ENCODE measurements at regions not wholly inside any gene's neighbourhood (a gene's known extent, or its start where the extent isn't known, plus 50 kb on each side); places are given as distances from the start of the nearest gene placed in this dataset.

DNA sequence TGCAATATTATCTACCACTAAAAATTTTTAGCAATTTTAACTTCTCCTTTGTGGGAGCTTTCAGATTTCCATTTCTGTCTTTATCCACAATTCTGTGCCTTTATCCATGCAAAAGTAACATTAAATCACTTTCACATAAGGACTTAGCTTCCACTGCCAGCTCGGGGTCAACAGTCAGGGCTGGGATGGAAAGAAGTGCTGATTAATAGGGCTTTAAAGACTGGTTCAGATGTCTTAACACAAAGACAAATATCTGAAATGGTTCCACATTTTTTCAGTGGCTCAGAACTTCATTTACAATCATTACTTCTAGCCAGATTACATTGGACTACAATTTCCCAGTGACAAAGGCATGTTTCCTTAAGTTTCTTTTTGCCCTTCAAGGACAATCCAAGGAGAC lies 191.8 kb upstream of the CPHXL start:
- Histone ChIP-seq H3K27ac (ENCODE audit: low read depth, low read length) (no peak overlapping the region), H3K27me3 (ENCODE audit: control insufficient read depth in 3 of 3, insufficient read depth in 3 of 3, low read length in 3 of 3) (no peaks in the 10 kb centered on the region), H3K36me3 (ENCODE audit: control insufficient read depth in 3 of 3, insufficient read depth in 3 of 3, low read length in 3 of 3) (no peaks in the 10 kb centered on the region), H3K9ac (ENCODE audit: low read depth in 1 of 3, low read length in 3 of 3) (no peak overlapping the region), H3K4me1 (ENCODE audit: control insufficient read depth in 3 of 3, insufficient read depth in 3 of 3, low read length in 3 of 3) (no peaks in the 10 kb centered on the region), H3K4me3 (ENCODE audit: low read length in 3 of 3) (no peak overlapping the region), H3K9me3 (ENCODE audit: control insufficient read depth in 3 of 3, low read length in 3 of 3) (peaks cover 0 to 3% (median 0%) of the 10 kb centered on the region in 3 donors)

DNA sequence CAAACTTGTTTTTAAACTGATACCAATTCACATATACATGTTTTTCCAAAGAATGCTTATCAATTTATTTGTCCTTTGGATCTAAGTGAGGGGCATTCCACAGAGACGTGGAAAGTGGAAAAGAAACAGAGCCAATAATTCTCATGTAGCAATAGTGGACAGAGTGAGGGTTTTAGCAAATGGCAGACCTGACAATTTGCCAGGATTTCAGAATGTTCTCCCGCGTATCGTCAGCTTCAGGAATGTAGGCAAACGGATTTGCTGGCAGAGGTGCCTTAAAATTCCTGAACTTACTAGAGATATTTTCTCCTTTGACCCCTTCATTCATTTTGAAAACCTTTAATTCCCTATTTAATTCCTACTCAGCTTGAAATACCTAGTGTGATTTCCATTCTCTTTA lies 193.4 kb upstream of the CPHXL start:
- no peak overlapping the region for H3K9ac ChIP-seq (ENCODE audit: low read depth in 1 of 3, low read length in 3 of 3)
- H3K4me3 ChIP-seq (ENCODE audit: low read length in 3 of 3): no peak overlapping the region
- no peak overlapping the region for H3K27ac ChIP-seq (ENCODE audit: low read depth, low read length)
- peaks cover 0 to 3% (median 0%) of the 10 kb centered on the region in 3 donors for H3K9me3 ChIP-seq (ENCODE audit: control insufficient read depth in 3 of 3, low read length in 3 of 3)
- H3K27me3 ChIP-seq (ENCODE audit: control insufficient read depth in 3 of 3, insufficient read depth in 3 of 3, low read length in 3 of 3): no peaks in the 10 kb centered on the region
- no peaks in the 10 kb centered on the region for H3K36me3 ChIP-seq (ENCODE audit: control insufficient read depth in 3 of 3, insufficient read depth in 3 of 3, low read length in 3 of 3)
- H3K4me1 ChIP-seq (ENCODE audit: control insufficient read depth in 3 of 3, insufficient read depth in 3 of 3, low read length in 3 of 3): no peaks in the 10 kb centered on the region

DNA sequence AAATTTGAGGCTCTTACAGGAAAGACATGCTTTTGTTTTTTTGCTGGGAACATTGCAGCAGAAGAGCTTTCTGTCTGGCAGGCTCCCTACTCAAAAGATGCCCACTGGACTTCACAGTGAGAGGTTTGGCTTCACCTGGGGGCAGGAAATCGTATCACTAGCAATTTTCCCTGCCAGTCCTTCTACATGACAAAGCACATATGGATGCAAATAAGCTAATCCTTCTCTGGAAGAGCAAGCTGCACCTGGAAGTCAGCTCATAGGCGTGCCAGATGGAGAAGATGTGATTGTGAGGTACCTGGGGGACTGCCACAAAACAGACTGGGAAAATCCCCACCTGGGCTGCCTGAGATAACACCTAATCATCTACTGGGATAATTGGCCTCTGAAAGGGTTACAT lies 195.0 kb upstream of the CPHXL start:
- Histone ChIP-seq H3K27ac (ENCODE audit: low read depth, low read length) (no peak overlapping the region), H3K27me3 (ENCODE audit: control insufficient read depth in 3 of 3, insufficient read depth in 3 of 3, low read length in 3 of 3) (no peaks in the 10 kb centered on the region), H3K9ac (ENCODE audit: low read depth in 1 of 3, low read length in 3 of 3) (no peak overlapping the region), H3K36me3 (ENCODE audit: control insufficient read depth in 3 of 3, insufficient read depth in 3 of 3, low read length in 3 of 3) (no peaks in the 10 kb centered on the region), H3K4me1 (ENCODE audit: control insufficient read depth in 3 of 3, insufficient read depth in 3 of 3, low read length in 3 of 3) (no peaks in the 10 kb centered on the region), H3K9me3 (ENCODE audit: control insufficient read depth in 3 of 3, low read length in 3 of 3) (peaks cover 0 to 3% (median 0%) of the 10 kb centered on the region in 3 donors), H3K4me3 (ENCODE audit: low read length in 3 of 3) (no peak overlapping the region)

DNA sequence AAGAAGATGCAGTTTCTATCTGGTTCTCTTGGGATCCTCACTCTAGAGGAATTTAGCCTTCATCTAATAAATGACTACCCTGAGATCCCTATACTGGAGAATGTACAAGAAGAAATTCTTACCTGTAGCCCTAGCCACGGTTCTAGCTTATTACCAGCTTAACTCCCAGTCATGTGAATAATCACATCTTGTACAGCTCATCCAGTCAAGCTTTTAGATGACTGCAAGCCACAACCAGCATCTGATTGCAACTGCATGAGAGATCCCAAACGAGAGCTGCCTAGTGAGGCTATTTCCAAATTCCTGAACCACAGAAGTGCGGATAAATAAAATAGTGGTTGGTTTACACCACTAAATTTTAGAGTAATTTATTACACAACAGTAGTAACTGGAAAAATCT lies 196.0 kb upstream of the CPHXL start:
- no peak overlapping the region for H3K27ac ChIP-seq (ENCODE audit: low read depth, low read length)
- H3K4me1 ChIP-seq (ENCODE audit: control insufficient read depth in 3 of 3, insufficient read depth in 3 of 3, low read length in 3 of 3): no peaks in the 10 kb centered on the region
- no peak overlapping the region for H3K9ac ChIP-seq (ENCODE audit: low read depth in 1 of 3, low read length in 3 of 3)
- H3K36me3 ChIP-seq (ENCODE audit: control insufficient read depth in 3 of 3, insufficient read depth in 3 of 3, low read length in 3 of 3): no peaks in the 10 kb centered on the region
- no peak overlapping the region for H3K4me3 ChIP-seq (ENCODE audit: low read length in 3 of 3)
- H3K9me3 ChIP-seq (ENCODE audit: control insufficient read depth in 3 of 3, low read length in 3 of 3): peaks cover 0 to 3% (median 0%) of the 10 kb centered on the region in 3 donors
- H3K27me3 ChIP-seq (ENCODE audit: control insufficient read depth in 3 of 3, insufficient read depth in 3 of 3, low read length in 3 of 3): no peaks in the 10 kb centered on the region

- Histone ChIP-seq H3K27ac (ENCODE audit: low read depth, low read length) (no peak overlapping the region), H3K27me3 (ENCODE audit: control insufficient read depth in 3 of 3, insufficient read depth in 3 of 3, low read length in 3 of 3) (no peaks in the 10 kb centered on the region), H3K4me3 (ENCODE audit: low read length in 3 of 3) (no peak overlapping the region), H3K9me3 (ENCODE audit: control insufficient read depth in 3 of 3, low read length in 3 of 3) (peaks cover 0 to 3% (median 0%) of the 10 kb centered on the region in 3 donors), H3K36me3 (ENCODE audit: control insufficient read depth in 3 of 3, insufficient read depth in 3 of 3, low read length in 3 of 3) (no peaks in the 10 kb centered on the region), H3K4me1 (ENCODE audit: control insufficient read depth in 3 of 3, insufficient read depth in 3 of 3, low read length in 3 of 3) (no peaks in the 10 kb centered on the region), H3K9ac (ENCODE audit: low read depth in 1 of 3, low read length in 3 of 3) (no peak overlapping the region)
Observed at GRCh38 chr16:75924397-75924796, 198.1 kb upstream of the CPHXL start.

- Histone ChIP-seq H3K27ac (ENCODE audit: low read depth, low read length) (no peak overlapping the region), H3K4me3 (ENCODE audit: low read length in 3 of 3) (no peak overlapping the region), H3K4me1 (ENCODE audit: control insufficient read depth in 3 of 3, insufficient read depth in 3 of 3, low read length in 3 of 3) (no peaks in the 10 kb centered on the region), H3K27me3 (ENCODE audit: control insufficient read depth in 3 of 3, insufficient read depth in 3 of 3, low read length in 3 of 3) (no peaks in the 10 kb centered on the region), H3K9ac (ENCODE audit: low read depth in 1 of 3, low read length in 3 of 3) (no peak overlapping the region), H3K36me3 (ENCODE audit: control insufficient read depth in 3 of 3, insufficient read depth in 3 of 3, low read length in 3 of 3) (no peaks in the 10 kb centered on the region), H3K9me3 (ENCODE audit: control insufficient read depth in 3 of 3, low read length in 3 of 3) (no peaks in the 10 kb centered on the region)
Observed at GRCh38 chr16:75927810-75928209, 201.5 kb upstream of the CPHXL start.

- H3K27me3 ChIP-seq (ENCODE audit: control insufficient read depth in 3 of 3, insufficient read depth in 3 of 3, low read length in 3 of 3): no peaks in the 10 kb centered on the region
- H3K9me3 ChIP-seq (ENCODE audit: control insufficient read depth in 3 of 3, low read length in 3 of 3): no peaks in the 10 kb centered on the region
- no peak overlapping the region for H3K27ac ChIP-seq (ENCODE audit: low read depth, low read length)
- no peaks in the 10 kb centered on the region for H3K4me1 ChIP-seq (ENCODE audit: control insufficient read depth in 3 of 3, insufficient read depth in 3 of 3, low read length in 3 of 3)
- no peaks in the 10 kb centered on the region for H3K36me3 ChIP-seq (ENCODE audit: control insufficient read depth in 3 of 3, insufficient read depth in 3 of 3, low read length in 3 of 3)
- no peak overlapping the region for H3K4me3 ChIP-seq (ENCODE audit: low read length in 3 of 3)
- H3K9ac ChIP-seq (ENCODE audit: low read depth in 1 of 3, low read length in 3 of 3): no peak overlapping the region
Observed at GRCh38 chr16:75928295-75928694, 202.0 kb upstream of the CPHXL start.

DNA sequence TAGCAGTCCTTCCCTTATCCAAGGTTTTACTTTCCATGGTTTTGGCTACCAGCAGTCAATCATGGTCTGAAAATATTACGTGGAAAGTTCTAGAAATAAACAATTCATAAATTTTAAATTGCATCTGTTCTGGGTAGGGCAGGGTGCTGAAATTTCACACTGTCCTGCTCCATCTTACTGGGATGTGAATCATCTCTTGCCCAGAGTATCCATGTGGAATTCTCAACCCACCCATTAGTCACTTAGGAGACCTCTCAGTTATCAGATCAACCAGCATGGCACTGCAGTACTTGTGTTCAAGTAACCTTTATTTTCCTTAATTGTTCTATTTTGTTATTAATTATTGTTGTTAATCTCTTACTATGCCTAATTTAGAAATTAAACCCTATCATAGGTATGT lies 202.8 kb upstream of the CPHXL start:
- no peak overlapping the region for H3K9ac ChIP-seq (ENCODE audit: low read depth in 1 of 3, low read length in 3 of 3)
- H3K4me1 ChIP-seq (ENCODE audit: control insufficient read depth in 3 of 3, insufficient read depth in 3 of 3, low read length in 3 of 3): no peaks in the 10 kb centered on the region
- H3K9me3 ChIP-seq (ENCODE audit: control insufficient read depth in 3 of 3, low read length in 3 of 3): peaks cover 0 to 2% (median 0%) of the 10 kb centered on the region in 3 donors
- no peaks in the 10 kb centered on the region for H3K27me3 ChIP-seq (ENCODE audit: control insufficient read depth in 3 of 3, insufficient read depth in 3 of 3, low read length in 3 of 3)
- no peak overlapping the region for H3K27ac ChIP-seq (ENCODE audit: low read depth, low read length)
- H3K36me3 ChIP-seq (ENCODE audit: control insufficient read depth in 3 of 3, insufficient read depth in 3 of 3, low read length in 3 of 3): no peaks in the 10 kb centered on the region
- H3K4me3 ChIP-seq (ENCODE audit: low read length in 3 of 3): no peak overlapping the region

- Histone ChIP-seq H3K9ac (ENCODE audit: low read depth in 1 of 3, low read length in 3 of 3) (no peak overlapping the region), H3K27ac (ENCODE audit: low read depth, low read length) (no peak overlapping the region), H3K4me1 (ENCODE audit: control insufficient read depth in 3 of 3, insufficient read depth in 3 of 3, low read length in 3 of 3) (no peaks in the 10 kb centered on the region), H3K4me3 (ENCODE audit: low read length in 3 of 3) (no peak overlapping the region), H3K36me3 (ENCODE audit: control insufficient read depth in 3 of 3, insufficient read depth in 3 of 3, low read length in 3 of 3) (no peaks in the 10 kb centered on the region), H3K27me3 (ENCODE audit: control insufficient read depth in 3 of 3, insufficient read depth in 3 of 3, low read length in 3 of 3) (no peaks in the 10 kb centered on the region), H3K9me3 (ENCODE audit: control insufficient read depth in 3 of 3, low read length in 3 of 3) (peaks cover 0 to 2% (median 0%) of the 10 kb centered on the region in 3 donors)
Observed at GRCh38 chr16:75931043-75931442, 204.8 kb upstream of the CPHXL start.

DNA sequence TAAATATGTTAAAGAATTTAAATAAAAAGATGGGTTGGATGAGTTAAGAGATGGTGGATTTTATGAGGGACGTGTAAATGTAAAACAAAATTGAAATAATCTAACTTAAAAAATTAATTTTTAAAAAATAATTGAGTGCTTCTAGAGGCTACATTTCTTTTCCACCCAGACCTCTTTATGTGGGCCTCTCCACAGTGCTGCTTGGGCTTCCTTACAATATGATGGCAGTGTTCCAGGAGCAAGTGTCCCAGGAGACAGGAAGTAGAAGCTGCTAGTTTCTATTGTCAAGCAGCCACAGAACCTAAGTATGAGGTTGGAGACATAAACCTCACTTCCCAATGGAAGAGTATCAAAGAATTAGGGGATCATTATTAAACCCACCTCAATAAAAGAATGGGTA lies 205.7 kb upstream of the CPHXL start:
- Histone ChIP-seq H3K9ac (ENCODE audit: low read depth in 1 of 3, low read length in 3 of 3) (no peak overlapping the region), H3K4me1 (ENCODE audit: control insufficient read depth in 3 of 3, insufficient read depth in 3 of 3, low read length in 3 of 3) (no peaks in the 10 kb centered on the region), H3K36me3 (ENCODE audit: control insufficient read depth in 3 of 3, insufficient read depth in 3 of 3, low read length in 3 of 3) (no peaks in the 10 kb centered on the region), H3K27me3 (ENCODE audit: control insufficient read depth in 3 of 3, insufficient read depth in 3 of 3, low read length in 3 of 3) (no peaks in the 10 kb centered on the region), H3K9me3 (ENCODE audit: control insufficient read depth in 3 of 3, low read length in 3 of 3) (peaks cover 0 to 2% (median 0%) of the 10 kb centered on the region in 3 donors), H3K27ac (ENCODE audit: low read depth, low read length) (no peak overlapping the region), H3K4me3 (ENCODE audit: low read length in 3 of 3) (no peak overlapping the region)

GRCh38 chr16:75938818-75939217 lies 212.5 kb upstream of the CPHXL start:
- no peak overlapping the region for H3K9ac ChIP-seq (ENCODE audit: low read depth in 1 of 3, low read length in 3 of 3)
- H3K36me3 ChIP-seq (ENCODE audit: control insufficient read depth in 3 of 3, insufficient read depth in 3 of 3, low read length in 3 of 3): no peaks in the 10 kb centered on the region
- H3K4me1 ChIP-seq (ENCODE audit: control insufficient read depth in 3 of 3, insufficient read depth in 3 of 3, low read length in 3 of 3): no peaks in the 10 kb centered on the region
- H3K9me3 ChIP-seq (ENCODE audit: control insufficient read depth in 3 of 3, low read length in 3 of 3): no peaks in the 10 kb centered on the region
- H3K27me3 ChIP-seq (ENCODE audit: control insufficient read depth in 3 of 3, insufficient read depth in 3 of 3, low read length in 3 of 3): no peaks in the 10 kb centered on the region
- no peak overlapping the region for H3K27ac ChIP-seq (ENCODE audit: low read depth, low read length)
- H3K4me3 ChIP-seq (ENCODE audit: low read length in 3 of 3): no peak overlapping the region

Measured in skeletal muscle tissue (tissue), 3 donors.